Heart left ventricle (tissue), 13 donors: ENCODE measurements at regions not wholly inside any gene's neighbourhood (a gene's known extent, or its start where the extent isn't known, plus 50 kb on each side); places are given as distances from the start of the nearest gene placed in this dataset.

Experiments used
- POLR2A ChIP-seq, 2 donors: fragments of 450-650 bp; IDR thresholded peaks; one replicate each; pipeline ENCODE4 v1.6.1; 2017; ENCODE audit warnings: antibody characterized with exemption in 2 of 2, mild to moderate bottlenecking in 2 of 2, moderate library complexity in 2 of 2
- TF ChIP-seq, protein P1 (sequence below), 12 donors: fragments of 200-600 bp; sonication (generic) in 4 of 12; IDR thresholded peaks; one replicate each; pipeline versions ENCODE4 v1.5.0 to v1.8.0; 2018 to 2022; ENCODE audit warnings: antibody characterized with exemption in 12 of 12, mild to moderate bottlenecking in 5 of 12
- donor health status: ischemic (EF 13 %, LVEDD 7.1; RV severe dilation, severe dysfunction).
- donor health status: DM: no; HTN: yes; CAD: no.
- donor health status: DM: no; HTN: no; CAD: no.
- donor health status: ischemic (EF 25% LVEDD 6.9; RV normal size, moderate dysfunction).
- donor health status: ischemic (EF 25% LVEDD 5.7; RV mildly dilated, moderate dysfunction).
- donor health status: ischemic (EF 35%, LVEDD 5.7; RV mildly dilated, moderate dysfunction).
- donor health status: nonischemic (EF 11% LVEDD 7.7; RV severe dilation, severe dysfunction).
- donor health status: DM: yes; HTN: yes; CAD: no.
- donor health status: PGD.
- donor health status: ischemic (EF 29% LVEDD 5.4; RV normal size, mild dysfunction).
- donor health status: nonischemic (EF 23%, LVEDD 6.1; RV moderate dilation, normal function).

DNA sequence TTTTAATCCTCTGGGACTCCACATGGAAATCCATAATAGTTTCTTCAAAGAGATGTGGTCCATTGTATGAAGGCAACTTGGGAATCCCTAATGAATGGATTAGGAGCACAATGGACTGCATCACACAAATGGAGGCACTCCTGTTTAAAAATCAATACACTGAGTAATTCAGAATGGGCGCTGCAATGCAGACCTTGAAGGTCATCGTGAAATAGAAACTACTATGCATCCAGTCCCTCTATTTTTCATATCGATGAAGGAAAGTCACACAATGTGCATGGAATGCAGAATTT lies 98.8 kb upstream of the EGFL6 start:
- TF ChIP-seq, protein P1, sequence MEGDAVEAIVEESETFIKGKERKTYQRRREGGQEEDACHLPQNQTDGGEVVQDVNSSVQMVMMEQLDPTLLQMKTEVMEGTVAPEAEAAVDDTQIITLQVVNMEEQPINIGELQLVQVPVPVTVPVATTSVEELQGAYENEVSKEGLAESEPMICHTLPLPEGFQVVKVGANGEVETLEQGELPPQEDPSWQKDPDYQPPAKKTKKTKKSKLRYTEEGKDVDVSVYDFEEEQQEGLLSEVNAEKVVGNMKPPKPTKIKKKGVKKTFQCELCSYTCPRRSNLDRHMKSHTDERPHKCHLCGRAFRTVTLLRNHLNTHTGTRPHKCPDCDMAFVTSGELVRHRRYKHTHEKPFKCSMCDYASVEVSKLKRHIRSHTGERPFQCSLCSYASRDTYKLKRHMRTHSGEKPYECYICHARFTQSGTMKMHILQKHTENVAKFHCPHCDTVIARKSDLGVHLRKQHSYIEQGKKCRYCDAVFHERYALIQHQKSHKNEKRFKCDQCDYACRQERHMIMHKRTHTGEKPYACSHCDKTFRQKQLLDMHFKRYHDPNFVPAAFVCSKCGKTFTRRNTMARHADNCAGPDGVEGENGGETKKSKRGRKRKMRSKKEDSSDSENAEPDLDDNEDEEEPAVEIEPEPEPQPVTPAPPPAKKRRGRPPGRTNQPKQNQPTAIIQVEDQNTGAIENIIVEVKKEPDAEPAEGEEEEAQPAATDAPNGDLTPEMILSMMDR (IDR thresholded peaks at IDR 0.05), result no peak
- TF ChIP-seq POLR2A (IDR thresholded peaks at IDR 0.05), result no peak
